GM06990 (cell line): ENCODE measurements at regions not wholly inside any gene's neighbourhood (a gene's known extent, or its start where the extent isn't known, plus 50 kb on each side); places are given as distances from the start of the nearest gene placed in this dataset.

Source experiments
- DNase-seq: peaks from one replicate; pipeline ENCODE4 v3.0.0-alpha.2; 2011; ENCODE audit not compliant: insufficient read length; ENCODE audit errors: extremely low read depth
- H3K27me3 ChIP-seq: replicated peaks from 2 replicates; pipeline ENCODE4 v1.6.0; 2011; ENCODE audit warnings: low read length; ENCODE audit not compliant: control insufficient read depth, insufficient read depth
- H3K36me3 ChIP-seq: 2 replicates; pipeline ENCODE4 v1.5.1; 2011; ENCODE audit warnings: low read length; ENCODE audit not compliant: control insufficient read depth, insufficient read depth
- H3K4me3 ChIP-seq: replicated peaks from 2 replicates; pipeline ENCODE4 v1.5.1; 2011; ENCODE audit warnings: low read depth, mild to moderate bottlenecking, control low read depth, low read length
- CTCF ChIP-seq: IDR thresholded peaks from 2 replicates; pipeline ENCODE4 v1.5.1; 2011; ENCODE audit warnings: low read length, control low read depth, mild to moderate bottlenecking, inconsistent platforms; ENCODE audit not compliant: insufficient read depth, poor library complexity, severe bottlenecking

GRCh38 chr2:12862541-12862940 lies 145.8 kb downstream of the TRIB2 start:
- Histone ChIP-seq H3K36me3 (no peaks in the 10 kb centered on the region), H3K27me3 (no peaks in the 10 kb centered on the region), H3K4me3 (no peak overlapping the region)
- no peak for TF ChIP-seq CTCF
- no peak for DNase-seq

- Histone ChIP-seq H3K36me3 (no peaks in the 10 kb centered on the region), H3K4me3 (no peak overlapping the region), H3K27me3 (no peaks in the 10 kb centered on the region; the same call in 1 of the 2 replicates)
- no peak for TF ChIP-seq CTCF
- no peak for DNase-seq
Observed at GRCh38 chr2:12863937-12864336, 147.2 kb downstream of the TRIB2 start.

GRCh38 chr2:12867631-12868287 lies 151.0 kb downstream of the TRIB2 start:
- no peak for DNase-seq
- TF ChIP-seq CTCF, result no peak
- Histone ChIP-seq H3K27me3 (no peaks in the 10 kb centered on the region; the same call in none of the 2 replicates), H3K4me3 (no peak overlapping the region), H3K36me3 (no peaks in the 10 kb centered on the region)

- Histone ChIP-seq H3K27me3 (no peaks in the 10 kb centered on the region; the same call in none of the 2 replicates), H3K4me3 (no peak overlapping the region), H3K36me3 (no peaks in the 10 kb centered on the region)
- DNase-seq, result no peak
- no peak for TF ChIP-seq CTCF
Observed at GRCh38 chr2:12870692-12871091, 154.0 kb downstream of the TRIB2 start.

GRCh38 chr2:12871694-12872315 lies 155.1 kb downstream of the TRIB2 start:
- Histone ChIP-seq H3K4me3 (no peak overlapping the region), H3K36me3 (no peaks in the 10 kb centered on the region), H3K27me3 (no peaks in the 10 kb centered on the region; the same call in none of the 2 replicates)
- DNase-seq, result no peak
- TF ChIP-seq CTCF, result no peak
